SW 1271 (cell line): ENCODE measurements at regions not wholly inside any gene's neighbourhood (a gene's known extent, or its start where the extent isn't known, plus 50 kb on each side); places are given as distances from the start of the nearest gene placed in this dataset.
"Not testable (repeated sequence)": the region's sequence is repeated elsewhere in the genome, so short reads cannot be mapped to it uniquely, and the experiment has no call there.

Experiments
- DNase-seq, 2 experiments: peaks; one replicate each; lab custom pipeline; 2025; lab: John Stamatoyannopoulos, UW

GRCh38 chr11:103805688-103806009 is 230.8 kb upstream of the DDI1 start:
- no peak for DNase-seq

- no peak for DNase-seq
Measured at GRCh38 chr11:103806130-103806895, 230.1 kb upstream of the DDI1 start.

- DNase-seq: no peak
Measured at GRCh38 chr11:103807806-103808205, 228.6 kb upstream of the DDI1 start.

GRCh38 chr11:103808252-103808651 is 228.2 kb upstream of the DDI1 start:
- no peak for DNase-seq

- no peak for DNase-seq
Measured at GRCh38 chr11:103811870-103812455, 224.5 kb upstream of the DDI1 start.

GRCh38 chr11:103812680-103813079 is 223.8 kb upstream of the DDI1 start:
- no peak for DNase-seq

- not testable (repeated sequence) for DNase-seq
Measured at GRCh38 chr11:103820345-103820744, 216.1 kb upstream of the DDI1 start.

- no peak for DNase-seq
Measured at GRCh38 chr11:103824116-103824515, 212.3 kb upstream of the DDI1 start.

GRCh38 chr11:103825469-103825868 is 211.0 kb upstream of the DDI1 start:
- DNase-seq: no peak

- DNase-seq: no peak
Measured at GRCh38 chr11:103826856-103827255, 209.6 kb upstream of the DDI1 start.

- DNase-seq: no peak
Measured at GRCh38 chr11:103829596-103829995, 206.8 kb upstream of the DDI1 start.

- no peak for DNase-seq
Measured at GRCh38 chr11:103830205-103830604, 206.2 kb upstream of the DDI1 start.

- DNase-seq: no peak
Measured at GRCh38 chr11:103832762-103833161, 203.7 kb upstream of the DDI1 start.

GRCh38 chr11:103842191-103842590 is 194.2 kb upstream of the DDI1 start:
- no peak for DNase-seq

- DNase-seq: no peak
Measured at GRCh38 chr11:103842795-103843194, 193.6 kb upstream of the DDI1 start.

GRCh38 chr11:103844327-103845215 is 191.9 kb upstream of the DDI1 start:
- DNase-seq: no peak

GRCh38 chr11:103845331-103845730 is 191.1 kb upstream of the DDI1 start:
- no peak for DNase-seq

- DNase-seq: no peak
Measured at GRCh38 chr11:103848686-103849085, 187.8 kb upstream of the DDI1 start.

- no peak for DNase-seq
Measured at GRCh38 chr11:103849366-103849765, 187.1 kb upstream of the DDI1 start.

- DNase-seq: no peak
Measured at GRCh38 chr11:103850419-103851165, 185.8 kb upstream of the DDI1 start.

GRCh38 chr11:103851166-103851651 is 185.2 kb upstream of the DDI1 start:
- no peak for DNase-seq
